Inflammatory macrophage treated with lipopolysaccharide for 1 hour (primary cell): ENCODE measurements at regions not wholly inside any gene's neighbourhood (a gene's known extent, or its start where the extent isn't known, plus 50 kb on each side); places are given as distances from the start of the nearest gene placed in this dataset.

ENCODE experiments used
- DNase-seq, 2 donors: peaks; one replicate each; pipeline ENCODE4 v3.0.0-alpha.2; 2020 to 2022

GRCh38 chr14:84792722-84793410 is 737.1 kb upstream of the FLRT2 start:
- DNase-seq: no peak

DNA sequence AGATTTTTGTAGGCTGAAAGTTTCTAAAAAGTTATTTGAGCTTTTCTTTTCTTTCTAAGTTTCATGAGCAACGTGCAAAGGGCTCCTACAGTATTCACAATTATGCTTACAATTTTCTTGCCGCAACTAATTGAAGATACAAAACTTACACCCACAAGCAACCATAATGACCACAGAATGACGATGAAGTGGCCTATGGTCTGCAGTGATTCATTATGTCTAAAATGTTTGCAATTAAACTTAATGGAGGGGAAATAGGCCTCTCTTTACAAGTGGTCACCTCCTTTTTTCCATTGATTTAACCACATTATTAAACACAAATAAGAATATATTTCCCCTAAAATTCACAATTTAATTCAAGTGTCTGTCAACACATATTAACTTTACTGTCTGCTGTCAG is 732.6 kb upstream of the FLRT2 start:
- no peak for DNase-seq

DNA sequence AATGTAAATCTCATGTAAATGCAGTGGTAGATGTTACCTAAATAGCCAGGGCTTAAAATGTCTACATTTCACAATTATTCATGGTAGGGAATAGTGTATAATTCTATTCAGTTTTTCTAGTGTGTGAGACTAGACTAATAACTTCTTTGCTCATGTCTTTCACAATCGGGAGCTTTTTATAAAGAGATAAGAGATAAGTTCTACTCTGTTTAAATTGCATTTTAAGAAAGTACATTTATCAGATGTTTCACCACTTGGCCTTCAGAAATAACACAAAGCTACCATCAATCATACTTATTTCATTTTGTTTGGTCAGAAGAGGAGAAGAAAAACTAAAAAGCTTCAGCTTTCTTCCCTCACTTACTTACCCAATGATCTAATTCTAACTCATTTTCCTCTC is 725.5 kb upstream of the FLRT2 start:
- no peak for DNase-seq

DNA sequence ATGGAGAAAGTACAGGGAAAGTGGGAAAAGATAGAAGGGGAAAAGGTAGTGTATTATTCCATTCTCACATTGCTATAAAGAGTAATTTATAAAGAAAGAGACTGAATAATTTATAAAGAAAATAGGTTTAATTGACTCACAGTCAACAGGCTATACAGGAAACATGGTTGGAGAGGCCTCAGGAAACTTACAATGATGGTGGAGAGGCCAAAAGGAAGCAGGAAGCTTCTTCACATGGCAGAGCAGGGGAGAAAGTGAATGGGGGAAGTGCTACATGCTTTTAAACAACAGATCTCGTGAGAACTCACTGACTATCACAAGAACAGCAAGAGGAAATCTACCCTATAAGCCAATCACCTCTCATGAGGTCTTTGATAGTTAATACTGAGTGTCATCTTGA is 725.0 kb upstream of the FLRT2 start:
- DNase-seq: no peak

GRCh38 chr14:84806181-84806580 is 723.8 kb upstream of the FLRT2 start:
- DNase-seq: no peak

DNA sequence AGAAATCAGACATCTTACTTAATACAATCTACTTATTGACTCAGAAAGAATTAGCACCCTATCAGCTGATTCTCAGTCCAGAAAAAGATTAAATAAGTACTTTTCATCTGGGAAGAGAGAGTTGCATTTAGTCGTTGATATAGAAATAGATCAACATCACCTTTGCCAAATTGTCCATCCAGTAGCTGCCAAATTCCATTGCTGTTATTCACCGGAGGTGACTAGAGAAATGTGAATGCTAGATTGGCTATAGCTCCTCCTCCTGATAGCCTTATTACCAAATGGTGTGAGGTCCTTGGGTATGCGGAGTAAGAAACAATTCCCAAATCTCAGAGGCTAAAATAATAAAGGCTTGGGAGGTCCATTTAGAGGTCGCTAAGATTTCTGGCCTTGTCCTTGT is 723.3 kb upstream of the FLRT2 start:
- DNase-seq: no peak

GRCh38 chr14:84807673-84808072 is 722.3 kb upstream of the FLRT2 start:
- no peak for DNase-seq

GRCh38 chr14:84809158-84809557 is 720.8 kb upstream of the FLRT2 start:
- DNase-seq: no peak

DNA sequence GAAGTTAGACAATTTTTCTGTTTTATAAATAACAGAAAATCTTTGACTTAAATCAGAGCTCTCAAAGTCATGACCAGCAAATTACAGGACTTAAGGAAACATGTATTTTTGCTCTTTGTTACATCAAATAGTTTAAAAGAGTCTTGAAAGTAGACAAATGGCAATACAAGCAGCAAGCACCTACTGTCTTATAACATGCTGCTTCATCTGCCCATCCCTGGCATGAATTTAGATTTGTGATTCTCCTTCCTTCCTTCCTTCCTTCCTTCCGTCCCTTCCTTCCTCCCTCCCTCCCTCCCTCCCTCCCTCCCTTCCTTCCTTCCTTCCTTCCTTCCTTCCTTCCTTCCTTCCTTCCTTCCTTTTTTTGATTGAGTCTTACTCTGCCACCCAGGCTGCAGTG is 715.6 kb upstream of the FLRT2 start:
- no peak for DNase-seq

DNA sequence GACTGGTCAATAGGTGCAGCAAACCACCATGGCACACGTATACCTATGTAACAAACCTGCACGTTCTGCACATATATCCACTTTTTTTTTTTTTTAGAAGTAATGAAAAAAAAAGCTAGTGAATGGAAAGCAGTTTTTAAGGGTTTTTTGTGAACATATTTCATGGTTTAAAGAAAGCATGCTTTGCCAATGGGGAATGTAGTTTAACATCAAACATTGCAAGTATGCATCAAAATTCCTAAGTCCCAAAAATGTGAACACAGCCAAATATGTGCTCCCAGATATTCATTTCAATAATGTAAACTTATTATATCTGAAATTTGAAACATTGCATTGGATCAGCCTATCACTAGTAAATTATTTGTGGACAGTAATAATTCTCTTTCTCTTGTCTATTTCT is 710.4 kb upstream of the FLRT2 start:
- no peak for DNase-seq

GRCh38 chr14:84825481-84826251 is 704.3 kb upstream of the FLRT2 start:
- DNase-seq: no peak

- no peak for DNase-seq
Observed at GRCh38 chr14:84826294-84826693, 703.6 kb upstream of the FLRT2 start.

DNA sequence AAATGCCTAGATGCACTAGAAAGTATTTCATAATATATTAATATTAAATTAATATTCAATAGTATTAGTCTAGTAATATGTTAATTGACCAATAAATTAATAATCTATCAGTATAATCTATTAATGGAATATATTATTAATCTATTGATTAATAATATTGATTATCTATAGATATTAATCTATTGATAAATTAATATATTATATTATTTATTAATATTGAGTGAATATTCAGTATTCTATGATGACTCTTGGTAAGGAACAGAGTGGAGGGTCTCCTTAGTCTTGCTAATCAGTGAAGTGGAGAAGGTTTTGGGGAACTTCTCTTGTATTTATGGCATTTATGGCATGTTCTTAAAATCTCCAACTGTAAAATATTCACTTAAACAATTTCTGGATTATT is 679.3 kb upstream of the FLRT2 start:
- no peak for DNase-seq

GRCh38 chr14:84856751-84857534 is 673.0 kb upstream of the FLRT2 start:
- DNase-seq: no peak

- DNase-seq: no peak
Observed at GRCh38 chr14:84857571-84857970, 672.4 kb upstream of the FLRT2 start.

DNA sequence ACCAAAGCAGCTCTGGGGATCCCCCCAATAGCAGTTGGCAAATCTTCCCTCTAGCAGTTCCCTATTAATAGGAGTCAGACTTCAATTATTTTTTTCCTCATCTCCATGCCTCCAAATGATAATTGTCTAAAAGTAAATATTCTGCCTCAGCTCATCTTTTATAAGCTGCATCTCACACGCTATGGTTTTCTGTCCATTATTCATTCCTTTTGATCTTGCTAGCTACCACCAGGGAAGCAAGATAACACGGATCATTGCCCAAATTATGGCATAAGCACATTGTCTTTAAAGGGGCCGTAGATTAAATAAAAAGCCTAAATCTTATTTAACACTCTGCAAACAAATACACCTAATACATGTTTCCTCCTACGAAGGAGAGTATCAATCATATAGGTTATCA is 670.8 kb upstream of the FLRT2 start:
- DNase-seq: no peak

DNA sequence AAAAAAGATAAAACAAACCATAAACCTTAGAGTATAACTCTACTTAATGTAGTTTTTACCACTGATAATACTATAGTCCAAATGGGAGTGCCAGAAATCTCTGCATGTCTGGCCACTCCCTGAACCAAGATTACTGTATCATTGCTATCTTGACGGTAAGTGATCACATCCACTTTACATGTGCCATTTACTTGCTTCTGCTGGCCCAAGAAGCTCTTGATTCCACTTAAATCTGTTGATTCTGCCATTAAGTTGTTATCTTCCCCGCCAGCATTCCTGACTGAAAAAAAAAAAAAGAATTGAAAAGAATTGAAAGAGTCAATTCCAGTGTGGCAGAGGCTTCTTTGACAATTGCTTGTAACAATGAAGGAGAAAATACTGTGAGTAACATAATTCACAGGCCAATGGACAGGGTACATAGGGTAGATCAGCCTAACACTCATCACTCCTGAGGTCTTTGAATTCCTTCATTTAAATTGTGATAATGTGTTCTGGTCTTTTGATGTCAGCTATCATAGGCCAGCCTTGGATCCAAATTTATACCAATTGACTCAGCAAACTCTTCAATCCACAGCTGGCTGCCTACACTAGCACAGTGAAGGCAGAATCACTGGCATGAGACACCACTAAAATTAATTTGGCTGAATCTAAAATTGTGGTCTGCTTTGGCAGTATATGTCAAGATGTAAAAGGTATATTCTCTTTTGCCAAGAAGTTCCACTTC is 665.2 kb upstream of the FLRT2 start:
- DNase-seq: no peak

DNA sequence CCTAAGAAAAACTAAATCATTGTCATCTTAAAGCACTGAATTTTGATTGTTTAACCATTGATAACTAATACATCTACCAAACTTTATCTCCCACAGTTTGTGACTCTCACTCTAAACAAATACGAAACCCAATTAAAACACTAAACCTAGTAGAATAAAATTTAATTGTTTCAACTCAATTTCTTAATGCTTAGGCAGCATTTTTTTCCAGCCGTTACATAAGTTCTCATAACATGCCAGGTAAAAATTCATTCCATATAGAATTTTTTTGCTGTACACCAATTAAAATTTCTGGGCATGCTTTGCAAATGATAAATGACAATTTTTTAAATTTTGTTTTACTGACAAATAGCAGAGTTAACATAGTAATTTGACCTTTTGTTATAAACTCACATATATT is 658.2 kb upstream of the FLRT2 start:
- no peak for DNase-seq

- no peak for DNase-seq
Observed at GRCh38 chr14:84874436-84874835, 655.5 kb upstream of the FLRT2 start.

- DNase-seq: no peak
Observed at GRCh38 chr14:84877061-84877460, 652.9 kb upstream of the FLRT2 start.

DNA sequence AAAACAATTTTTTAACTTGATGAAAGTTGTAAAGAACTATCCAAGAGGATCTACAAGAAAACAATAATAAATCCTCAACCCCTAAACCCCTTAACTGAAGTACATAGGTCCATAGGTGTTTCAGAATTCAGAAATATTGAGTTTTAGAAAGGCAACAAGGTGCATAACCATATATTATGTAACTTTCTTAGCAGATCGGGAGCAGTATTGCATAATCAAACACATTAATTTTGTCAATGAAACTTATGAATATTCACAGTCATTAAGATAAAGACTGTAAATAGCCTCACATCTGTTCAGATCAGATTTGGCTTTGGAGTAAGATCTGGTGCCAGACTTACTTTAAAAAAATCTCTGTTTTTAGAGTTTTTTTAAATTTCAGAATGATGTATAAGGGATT is 647.1 kb upstream of the FLRT2 start:
- DNase-seq: no peak

DNA sequence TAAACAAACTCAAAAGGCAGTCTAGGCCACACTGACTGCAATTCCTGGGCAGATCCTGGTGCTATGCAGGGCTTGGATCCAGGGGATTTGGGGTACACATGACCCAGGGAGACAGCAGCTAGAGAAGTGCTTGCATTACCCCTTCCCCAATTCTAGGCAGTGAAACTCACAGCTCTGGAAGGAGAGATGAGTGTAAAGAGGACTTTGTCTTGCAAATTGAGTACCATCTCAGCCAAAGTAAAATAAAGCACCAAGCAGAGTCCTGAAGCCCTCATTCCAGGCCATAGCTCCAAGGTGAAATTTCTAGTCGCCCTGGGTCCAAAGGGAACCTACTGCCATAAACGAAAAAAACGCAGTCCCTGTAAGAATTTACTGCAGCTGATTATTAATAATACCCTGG is 644.9 kb upstream of the FLRT2 start:
- no peak for DNase-seq

DNA sequence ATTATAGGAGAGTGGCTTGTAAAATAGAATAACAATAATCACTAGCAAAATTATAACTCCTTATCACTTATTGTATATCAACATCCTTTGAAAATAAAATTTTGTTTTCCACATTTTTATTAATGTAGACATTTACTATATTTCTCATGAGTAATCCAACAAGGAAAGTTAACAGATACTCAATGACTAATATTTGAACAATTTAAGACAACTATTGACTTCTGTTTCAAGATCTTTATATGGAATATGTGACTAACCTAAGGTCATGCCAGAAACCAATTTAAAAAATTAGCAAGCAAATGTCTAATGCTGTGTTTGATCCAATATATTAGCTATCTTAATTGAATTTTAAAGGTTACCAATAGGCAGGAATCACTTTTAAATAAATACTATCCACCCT is 638.5 kb upstream of the FLRT2 start:
- DNase-seq: no peak
